Prostate gland (tissue), 2 donors: ENCODE measurements at regions not wholly inside any gene's neighbourhood (a gene's known extent, or its start where the extent isn't known, plus 50 kb on each side); places are given as distances from the start of the nearest gene placed in this dataset.

Experiments
- CTCF ChIP-seq, 4 experiments: fragments of 200-600 bp in 2 of 4; fragments of 450-650 bp in 2 of 4; sonication (generic) in 2 of 4; IDR thresholded peaks; 1 replicate in 3 of 4; 2 replicates in 1 of 4; pipeline ENCODE4 v1.5.1; 2016 to 2019; ENCODE audit warnings: antibody characterized with exemption in 4 of 4, mild to moderate bottlenecking in 2 of 4, moderate library complexity in 2 of 4
- POLR2A ChIP-seq: fragments of 450-650 bp; IDR thresholded peaks from one replicate; pipeline ENCODE4 v1.6.1; 2016; ENCODE audit warnings: antibody characterized with exemption, mild to moderate bottlenecking
- POLR2AphosphoS5 ChIP-seq: sonication (generic); formaldehyde crosslinking; IDR thresholded peaks from one replicate; pipeline ENCODE4 v1.6.1; 2017; ENCODE audit warnings: antibody characterized with exemption

GRCh38 chr9:129394886-129395279 lies 216.8 kb upstream of the IER5L start:
- no peak for TF ChIP-seq CTCF (IDR thresholded peaks at IDR 0.05)
- no peak for TF ChIP-seq POLR2A
- no peak for TF ChIP-seq POLR2AphosphoS5
